GM19099 (cell line): ENCODE measurements at regions not wholly inside any gene's neighbourhood (a gene's known extent, or its start where the extent isn't known, plus 50 kb on each side); places are given as distances from the start of the nearest gene placed in this dataset.

ENCODE experiments used
- POLR2A ChIP-seq: IDR thresholded peaks from 3 replicates; pipeline ENCODE4 v1.6.1; 2011; ENCODE audit warnings: low read depth; ENCODE audit not compliant: insufficient read length; ENCODE audit errors: extremely low read depth

DNA sequence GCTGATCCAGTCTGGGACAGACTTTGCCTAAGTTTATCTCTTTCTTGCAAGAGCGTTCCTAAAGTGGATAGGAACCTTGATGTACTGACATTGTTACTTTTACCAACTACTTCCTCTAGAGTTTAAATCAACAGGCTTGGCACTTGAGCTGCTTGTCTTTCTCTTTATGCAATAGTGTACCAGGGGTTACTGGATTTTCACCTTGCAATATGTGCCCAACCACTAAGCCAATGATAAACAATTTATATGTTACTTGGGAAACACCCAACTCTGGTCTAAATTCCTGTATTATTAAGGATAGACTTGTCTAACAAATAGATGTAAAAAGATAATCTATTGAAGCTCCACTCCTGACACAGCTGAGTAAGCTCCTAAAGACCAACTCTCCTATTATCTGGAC, 470.2 kb downstream of the SH2D4B start:
- no peak for TF ChIP-seq POLR2A

DNA sequence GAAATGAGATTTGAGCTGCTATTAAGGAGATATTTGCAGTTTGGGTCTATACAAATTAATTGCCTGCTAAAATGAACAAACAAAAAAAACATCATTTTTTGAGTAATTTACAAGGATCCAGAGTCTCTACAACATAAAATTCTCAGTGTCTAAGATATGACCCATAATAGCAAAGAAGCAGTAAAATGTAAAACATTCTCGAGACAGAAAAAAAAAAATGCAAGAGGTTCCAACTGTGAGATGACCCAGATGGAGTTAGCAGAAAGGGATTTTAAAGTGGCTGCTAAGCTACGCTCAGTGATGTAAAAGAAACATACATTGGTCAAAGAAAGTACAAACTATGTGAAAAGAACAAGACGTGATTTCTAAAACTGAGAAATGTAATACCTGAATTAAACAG, 471.0 kb downstream of the SH2D4B start:
- no peak for TF ChIP-seq POLR2A

DNA sequence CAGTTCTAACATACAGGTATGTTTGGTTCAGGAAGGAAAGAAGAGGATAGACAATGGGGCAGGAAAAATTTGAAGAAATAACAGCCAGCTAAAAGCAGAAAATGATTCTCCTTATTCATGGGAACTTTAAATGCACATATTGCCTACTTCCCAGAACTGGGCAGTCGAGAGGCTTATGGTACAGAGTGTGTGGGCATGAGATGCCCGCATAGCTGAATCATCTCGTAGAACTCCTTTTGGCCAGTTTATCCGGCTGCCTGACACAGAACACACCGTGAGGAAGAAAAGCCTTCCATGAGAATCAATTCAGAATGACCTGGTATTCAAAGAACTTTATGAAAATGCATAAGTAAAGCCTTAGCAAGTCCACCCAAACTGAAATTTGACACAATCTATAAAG, 471.6 kb downstream of the SH2D4B start:
- TF ChIP-seq POLR2A: no peak

DNA sequence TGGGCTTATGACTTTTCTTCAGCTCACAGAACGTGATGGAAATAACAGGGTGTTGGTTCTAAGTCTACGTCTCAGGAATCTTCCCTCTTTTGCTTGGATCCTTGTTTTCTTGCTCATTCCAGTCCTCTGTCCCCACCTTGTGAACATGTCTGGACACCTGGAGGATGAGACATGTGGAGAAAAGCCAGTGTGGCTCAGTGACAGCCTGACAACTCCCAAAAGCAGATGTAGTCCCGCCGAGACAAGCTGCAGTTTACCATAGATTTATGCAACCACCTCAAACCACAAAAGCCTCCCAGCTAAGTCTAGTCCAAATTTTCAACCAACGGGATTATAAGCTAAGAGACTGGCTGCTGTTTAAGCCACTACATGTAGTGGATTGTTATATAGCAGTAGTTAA, 476.1 kb downstream of the SH2D4B start:
- TF ChIP-seq POLR2A: no peak

DNA sequence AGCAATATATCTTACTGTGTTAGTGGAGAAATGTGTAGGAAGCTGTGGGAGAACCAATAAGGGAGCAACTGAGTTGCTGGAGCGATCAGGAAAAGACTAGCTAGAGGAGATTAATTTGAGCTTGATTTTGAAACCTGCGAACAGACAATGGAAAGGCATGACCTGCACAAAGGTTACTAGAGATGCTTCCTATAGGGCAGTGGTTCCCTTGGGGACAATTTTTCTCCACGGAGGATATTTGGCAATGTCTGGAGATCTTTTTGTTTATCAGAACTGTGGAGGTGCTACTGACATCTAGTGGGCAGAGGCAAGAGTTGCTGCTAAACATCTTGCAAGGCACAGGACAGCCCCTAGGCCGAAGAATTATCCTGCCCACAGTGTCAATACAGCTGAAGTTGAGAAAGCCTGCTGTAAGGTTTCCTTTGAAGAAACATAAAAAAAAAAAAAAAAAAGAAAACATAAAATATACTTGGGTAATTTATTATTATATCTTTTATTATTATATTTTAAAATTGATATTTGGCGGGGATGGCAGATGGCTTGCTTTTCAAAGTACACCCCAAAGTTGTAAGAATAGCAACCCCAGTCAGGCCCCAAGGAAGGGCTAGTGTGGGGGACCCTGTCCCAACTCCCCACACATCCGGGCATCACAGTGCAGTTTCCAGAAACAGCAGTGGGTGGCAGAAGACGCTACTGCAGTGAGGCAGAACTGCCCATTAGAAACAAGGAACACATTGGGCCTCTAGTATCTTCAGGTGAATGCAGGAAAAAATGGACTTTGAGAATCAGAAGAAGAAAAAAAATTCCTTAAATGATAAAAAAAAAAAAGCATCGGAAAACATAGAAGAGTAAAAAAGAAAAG, 481.6 kb downstream of the SH2D4B start:
- no peak for TF ChIP-seq POLR2A

DNA sequence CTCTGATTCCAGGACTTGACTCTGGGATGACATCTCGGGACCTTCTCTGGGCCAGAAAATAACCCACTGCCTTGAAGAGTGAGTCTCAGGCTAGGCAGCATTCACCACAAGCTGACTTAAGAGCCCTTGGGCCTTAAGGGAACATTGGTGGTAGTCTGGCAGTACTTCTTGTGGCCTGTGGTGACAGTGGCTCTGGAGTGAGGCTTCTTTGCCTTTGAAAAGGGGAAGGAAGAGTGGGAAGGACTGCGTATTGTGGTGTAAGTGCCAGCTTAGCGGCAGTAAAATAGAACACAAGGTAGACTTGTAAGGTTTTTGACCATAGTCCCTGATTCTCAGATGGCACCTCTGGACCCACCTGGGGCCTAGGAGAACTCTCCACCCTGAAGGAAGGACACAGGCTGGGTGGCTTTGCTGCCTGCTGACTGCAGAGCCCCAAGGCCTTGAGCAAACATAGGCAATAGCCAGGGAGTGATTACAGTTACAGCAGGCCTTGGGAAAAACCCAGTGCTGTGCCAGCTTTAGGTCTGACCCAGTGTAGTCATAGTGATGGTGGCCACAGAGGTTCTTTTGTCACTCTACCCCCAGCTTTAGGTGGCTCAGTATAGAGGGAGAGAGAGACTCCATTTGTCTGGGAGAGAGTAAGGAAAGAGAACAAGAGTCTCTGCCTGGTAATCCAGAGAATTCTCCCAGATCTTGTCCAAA, 483.9 kb downstream of the SH2D4B start:
- TF ChIP-seq POLR2A: no peak

DNA sequence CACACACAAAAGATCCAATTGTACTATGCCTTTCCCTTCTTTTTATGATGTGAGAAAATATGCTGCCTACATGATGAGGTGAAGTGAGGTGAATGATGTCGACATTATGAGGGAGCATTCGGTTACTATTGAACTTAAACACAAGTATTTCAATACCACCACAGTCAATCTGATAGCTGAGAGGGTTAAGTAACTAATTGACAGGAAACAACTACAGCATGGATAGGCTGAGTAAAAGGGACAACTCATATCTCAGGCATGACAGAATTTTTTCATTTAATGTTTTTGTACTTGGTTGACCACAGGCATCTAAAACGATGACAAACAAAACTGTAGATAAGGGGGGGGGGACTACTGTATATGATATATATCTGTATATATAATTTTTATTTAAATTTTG, 488.9 kb downstream of the SH2D4B start:
- TF ChIP-seq POLR2A: no peak

DNA sequence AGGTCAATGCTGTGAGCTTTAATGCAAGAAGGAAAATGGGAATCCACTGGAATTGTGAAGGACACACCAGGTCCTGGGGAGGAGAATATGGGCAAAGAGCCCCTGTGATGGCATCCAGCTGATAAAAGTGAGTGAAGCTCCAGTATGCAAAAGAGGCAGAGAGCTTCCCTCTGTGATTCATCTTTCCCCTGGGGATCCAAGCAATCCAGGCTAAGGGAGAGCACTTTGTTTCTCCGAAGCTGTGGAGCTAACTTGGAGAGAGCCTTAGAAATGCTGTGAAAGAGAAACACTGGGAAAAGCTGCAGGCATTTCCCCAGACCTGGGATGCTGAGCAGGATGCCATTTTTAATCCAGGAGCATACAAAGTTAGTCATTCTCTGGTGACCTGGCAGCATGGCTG, 489.5 kb downstream of the SH2D4B start:
- no peak for TF ChIP-seq POLR2A

DNA sequence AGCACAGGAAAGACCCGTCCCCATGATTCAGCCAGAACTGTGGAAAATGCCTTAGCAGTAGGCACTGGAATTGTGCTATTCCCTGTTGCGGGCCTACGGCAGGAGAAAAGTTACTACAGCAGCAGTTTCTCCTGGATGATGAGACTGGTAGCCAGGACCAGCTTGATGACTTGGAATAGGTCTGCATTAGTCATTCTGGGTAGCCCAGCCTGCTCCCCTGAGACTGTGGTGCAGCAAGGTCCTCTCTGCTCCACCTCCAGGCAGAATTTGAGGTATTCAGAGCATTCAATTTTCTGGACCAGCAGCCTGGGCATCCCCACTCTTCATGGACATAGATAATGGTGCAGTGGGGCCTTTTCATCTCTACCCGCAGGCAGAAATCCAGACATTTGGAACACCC, 490.0 kb downstream of the SH2D4B start:
- TF ChIP-seq POLR2A: no peak

DNA sequence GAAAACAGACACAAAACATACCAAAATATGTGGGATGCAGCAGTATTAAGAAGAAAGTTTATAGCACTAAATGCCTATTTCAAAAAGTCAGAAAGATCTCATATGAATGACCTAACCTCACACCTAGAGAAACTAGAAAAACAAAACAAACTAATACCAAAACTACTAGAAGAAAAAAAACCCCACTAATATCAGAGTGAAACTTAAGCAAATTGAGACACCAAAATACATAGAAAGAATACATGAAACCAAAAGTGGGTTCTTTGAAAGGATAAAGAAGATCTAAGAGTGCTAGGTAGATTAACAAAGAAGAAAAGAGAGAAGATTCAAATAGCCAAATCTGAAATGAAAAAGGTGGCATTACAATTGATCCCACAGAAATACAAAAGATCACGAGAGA, 494.1 kb downstream of the SH2D4B start:
- TF ChIP-seq POLR2A: no peak

DNA sequence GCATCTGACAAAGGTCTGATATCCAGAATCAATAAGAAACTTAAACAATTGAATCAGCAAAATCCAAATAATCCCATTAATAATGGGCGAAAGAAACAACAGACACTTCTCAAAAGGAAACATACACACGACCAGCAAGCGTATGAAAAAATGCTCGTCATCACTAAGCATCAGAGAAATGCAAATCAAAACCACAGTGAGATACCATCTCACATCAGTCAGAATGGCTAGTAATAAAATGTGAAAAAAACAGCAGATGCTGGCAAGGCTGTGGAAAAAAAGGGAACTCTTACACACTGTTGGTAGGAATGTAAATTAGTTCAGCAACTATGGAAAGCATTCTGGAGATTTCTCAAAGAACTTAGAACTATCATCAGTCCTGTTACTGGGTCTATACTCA, 496.7 kb downstream of the SH2D4B start:
- no peak for TF ChIP-seq POLR2A

DNA sequence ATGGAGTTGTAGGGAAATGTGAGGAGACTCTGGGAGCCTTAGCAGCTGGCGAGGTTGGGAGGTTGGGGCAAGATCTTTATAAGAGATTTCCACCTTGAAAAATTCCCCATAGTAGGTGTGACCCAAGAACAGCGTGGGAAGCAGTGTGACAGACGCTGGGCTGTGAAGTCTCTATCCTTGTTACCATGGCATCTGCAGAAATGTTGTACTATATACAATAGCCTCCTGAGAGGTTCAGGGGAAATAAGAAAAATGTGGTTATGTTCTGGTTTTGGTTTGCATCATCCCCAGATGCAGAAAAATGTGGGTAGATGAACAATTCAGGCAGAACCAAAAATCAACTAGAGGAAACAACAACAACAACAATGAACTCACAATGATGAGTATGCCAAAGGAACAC, 498.6 kb downstream of the SH2D4B start:
- TF ChIP-seq POLR2A: no peak

DNA sequence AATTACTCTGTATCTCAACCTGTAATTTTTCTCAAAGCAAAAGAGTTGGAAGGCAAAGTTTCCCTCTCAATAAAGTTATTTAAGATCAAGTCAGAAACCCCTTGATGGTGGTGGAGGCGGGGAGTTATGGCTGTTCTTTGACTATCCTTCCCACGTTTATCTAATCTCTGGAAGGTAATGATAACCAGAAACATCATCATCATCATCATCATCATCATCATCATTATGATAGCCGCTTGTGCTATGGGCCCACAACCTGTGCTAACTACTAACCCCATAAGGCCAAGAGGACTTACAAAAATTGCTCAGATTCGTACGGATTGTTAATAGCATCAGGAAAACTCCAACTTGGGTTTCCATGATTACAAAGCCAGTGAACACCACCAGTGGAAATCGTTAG, 502.3 kb downstream of the SH2D4B start:
- TF ChIP-seq POLR2A: no peak

DNA sequence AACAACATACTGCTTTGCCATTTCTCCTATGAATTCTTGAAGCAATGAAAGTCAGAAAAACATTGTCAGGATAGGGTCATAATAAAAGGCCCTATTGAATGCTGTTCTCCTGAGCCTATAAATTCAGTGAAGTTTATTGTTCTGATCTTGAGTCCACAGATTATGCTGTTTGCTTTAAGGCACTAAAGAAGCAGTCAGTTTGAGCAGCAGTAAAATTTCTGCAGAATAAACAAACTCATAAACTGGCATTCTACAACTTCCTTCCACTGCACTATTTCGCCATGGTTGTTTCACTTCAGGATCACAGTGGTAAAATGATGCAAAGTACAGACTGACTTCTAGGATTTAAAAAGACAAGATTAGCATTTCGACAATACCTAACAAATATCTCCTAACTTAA, 503.2 kb downstream of the SH2D4B start:
- TF ChIP-seq POLR2A: no peak

DNA sequence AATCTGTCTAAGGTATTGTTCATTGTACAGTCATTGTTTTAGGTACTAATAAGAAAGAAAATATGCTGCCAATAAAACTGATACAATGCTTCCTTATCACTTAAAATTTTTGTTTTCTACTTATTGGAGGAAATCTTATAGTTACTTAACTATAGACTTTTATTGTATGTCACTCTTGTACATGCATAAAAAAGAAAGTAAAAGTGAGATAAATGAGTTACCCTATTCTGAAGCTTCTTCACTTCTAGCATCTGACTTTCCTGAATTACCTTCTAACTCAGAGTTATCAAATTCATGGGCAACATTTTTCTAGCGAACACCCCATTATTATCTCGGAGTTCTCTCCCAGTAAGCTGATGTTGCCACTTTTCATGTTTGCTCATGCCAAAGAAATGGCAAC, 504.9 kb downstream of the SH2D4B start:
- no peak for TF ChIP-seq POLR2A

DNA sequence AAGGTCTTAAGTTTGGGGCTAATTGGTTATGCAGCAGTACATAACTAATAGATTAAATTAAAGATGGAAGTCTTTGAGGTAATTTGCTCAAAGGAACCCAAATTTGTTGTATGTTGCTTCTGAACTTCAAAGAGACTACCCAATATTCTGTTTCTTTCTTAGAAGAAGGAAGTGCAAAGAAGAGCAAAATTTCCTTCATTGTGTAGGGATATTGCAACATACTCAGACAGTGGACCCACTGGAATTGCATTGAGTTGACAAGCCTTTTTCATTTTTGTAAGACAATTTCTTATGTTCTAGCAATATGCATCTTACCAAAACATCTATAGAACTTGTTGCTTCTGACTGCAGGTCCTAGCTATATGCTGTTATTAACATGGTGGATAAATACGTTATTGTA, 527.8 kb downstream of the SH2D4B start:
- TF ChIP-seq POLR2A: no peak
